Stimulated activated CD4-positive, alpha-beta T cell treated with anti-CD3 and anti-CD28 coated beads, Interleukin-4, amount 100 ng/mL, for 48 hours (primary cell): ENCODE measurements at regions not wholly inside any gene's neighbourhood (a gene's known extent, or its start where the extent isn't known, plus 50 kb on each side); places are given as distances from the start of the nearest gene placed in this dataset.

Source experiments
- DNase-seq, 2 donors: peaks; one replicate each; pipeline ENCODE4 v3.0.0-alpha.2; 2020; ENCODE audit warnings: low read depth in 2 of 2

DNA sequence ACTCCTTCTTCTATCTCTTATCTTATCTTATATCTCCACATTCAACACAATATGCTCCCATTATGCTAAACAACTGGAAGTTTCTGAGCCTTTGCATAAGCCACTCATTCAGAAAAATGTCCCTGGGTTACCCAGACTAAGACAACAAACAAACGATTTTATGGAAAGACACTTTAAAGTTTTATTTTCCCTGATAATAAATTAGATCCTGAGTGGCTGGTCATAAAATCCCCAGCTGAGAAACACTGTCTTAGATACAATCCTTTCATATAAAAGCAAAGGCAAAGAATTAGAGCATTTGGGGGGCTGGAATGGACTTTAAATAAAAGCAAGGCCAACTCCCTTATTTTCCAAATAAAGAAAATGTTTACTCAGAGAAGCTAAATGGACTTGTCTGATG is 322.3 kb downstream of the GBE1 start:
- no peak for DNase-seq

DNA sequence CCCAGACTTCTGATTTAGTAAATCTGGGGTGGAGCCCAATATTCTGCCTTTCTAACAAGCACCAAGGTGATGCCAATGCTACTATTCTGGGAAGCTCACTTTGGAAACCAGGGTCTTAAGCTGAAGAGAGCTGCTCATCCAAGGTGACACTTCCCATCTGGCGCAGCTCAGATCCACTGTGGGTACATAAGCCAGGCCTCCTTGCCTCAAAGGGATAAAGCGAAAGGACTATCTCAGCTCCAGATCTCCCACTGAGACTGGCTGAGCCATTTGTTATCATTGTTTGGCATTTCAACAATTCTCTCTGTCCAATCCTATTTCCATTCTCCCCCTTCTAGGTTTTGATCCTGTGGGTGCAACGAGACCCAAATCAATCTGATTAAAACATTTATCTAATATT is 323.8 kb downstream of the GBE1 start:
- no peak for DNase-seq

DNA sequence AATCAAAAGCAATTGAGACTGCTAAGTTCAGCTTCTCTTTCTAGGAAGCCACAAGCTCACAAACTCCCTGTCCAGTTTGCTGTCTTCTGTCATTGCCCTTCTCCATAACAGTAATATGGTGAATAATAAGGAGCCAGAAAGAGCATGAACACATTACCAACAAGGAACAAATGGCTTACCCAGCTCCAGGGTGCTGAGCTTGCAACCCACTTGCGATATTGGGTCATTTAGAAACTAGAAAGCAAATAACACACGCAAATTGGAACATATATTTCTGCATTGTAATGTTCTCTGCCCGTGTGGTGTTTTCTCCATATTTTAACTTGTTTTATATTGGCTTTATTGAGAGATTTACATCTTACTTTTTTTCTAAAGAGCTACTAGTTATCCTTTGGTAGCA is 325.3 kb downstream of the GBE1 start:
- no peak for DNase-seq

DNA sequence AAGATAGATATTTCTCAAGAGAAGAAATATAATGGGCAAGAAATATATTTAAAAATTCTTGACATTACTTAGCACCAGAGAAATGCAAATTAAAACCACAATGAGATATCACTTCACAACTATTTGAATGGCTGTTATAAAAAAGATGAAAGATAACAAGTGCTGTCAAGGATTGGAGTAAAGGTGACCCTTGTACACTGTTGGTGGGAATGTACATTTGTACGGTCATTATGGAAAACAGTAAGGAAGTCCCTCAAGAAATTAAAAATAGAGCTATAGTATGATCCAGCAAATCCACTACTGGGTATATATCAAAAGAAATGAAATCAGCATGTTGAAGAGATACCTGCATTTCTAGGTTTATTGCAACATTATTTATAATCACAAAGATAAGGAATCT is 326.4 kb downstream of the GBE1 start:
- DNase-seq = no peak

DNA sequence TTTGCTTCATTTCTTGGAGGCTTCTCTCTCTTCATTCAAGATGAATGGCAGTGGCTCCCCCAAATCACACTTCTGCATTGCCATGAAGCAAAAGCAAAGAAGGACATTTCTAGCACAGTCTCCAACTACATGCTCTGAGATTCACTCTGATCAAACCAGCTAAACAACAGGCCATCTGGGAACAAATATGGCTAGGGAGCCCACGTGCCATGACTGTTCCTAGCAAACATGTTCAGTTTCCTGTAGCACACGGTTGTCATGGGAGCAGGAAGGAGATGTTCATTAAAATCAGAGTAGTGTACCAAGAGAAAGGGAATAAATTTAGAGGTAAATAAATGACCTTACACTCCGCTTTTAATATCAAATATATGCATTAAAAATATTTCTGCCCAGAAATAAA is 327.3 kb downstream of the GBE1 start:
- no peak for DNase-seq

DNA sequence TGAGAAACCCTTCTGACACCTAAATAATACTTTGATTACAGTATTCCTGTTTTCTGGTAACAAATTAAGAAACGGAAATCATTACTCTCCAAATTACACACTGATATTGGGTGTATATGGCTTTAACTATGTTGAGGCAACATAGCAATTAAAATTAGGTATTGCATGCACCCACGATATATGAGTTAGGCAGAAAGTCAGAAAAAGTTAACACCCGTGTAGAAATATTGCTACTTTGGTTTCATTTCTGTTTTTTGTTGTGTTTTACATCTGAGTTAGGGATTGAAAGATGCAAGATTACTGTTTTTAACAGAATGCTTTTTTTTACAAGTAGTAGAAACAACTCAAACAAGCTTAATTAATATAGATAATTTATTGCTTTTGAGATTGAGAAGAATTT is 327.8 kb downstream of the GBE1 start:
- DNase-seq = no peak

DNA sequence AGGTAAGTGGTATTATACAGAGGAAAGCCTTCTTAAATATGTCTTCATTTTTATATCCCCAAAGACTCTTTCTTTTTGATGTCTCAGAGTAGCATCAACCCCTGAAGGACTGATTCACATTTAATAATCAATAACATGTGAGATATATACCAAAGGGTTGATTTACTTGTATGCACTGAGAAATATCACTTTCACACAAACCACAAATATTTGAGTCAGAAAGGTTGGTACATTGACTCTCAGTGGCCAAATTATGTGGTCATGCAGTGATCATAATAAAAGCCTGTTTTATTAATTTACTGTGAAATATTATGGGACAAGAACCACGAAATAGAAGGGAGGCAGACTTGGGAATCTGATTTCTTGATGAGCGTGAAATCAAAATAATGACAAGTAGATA is 329.0 kb downstream of the GBE1 start:
- no peak for DNase-seq

DNA sequence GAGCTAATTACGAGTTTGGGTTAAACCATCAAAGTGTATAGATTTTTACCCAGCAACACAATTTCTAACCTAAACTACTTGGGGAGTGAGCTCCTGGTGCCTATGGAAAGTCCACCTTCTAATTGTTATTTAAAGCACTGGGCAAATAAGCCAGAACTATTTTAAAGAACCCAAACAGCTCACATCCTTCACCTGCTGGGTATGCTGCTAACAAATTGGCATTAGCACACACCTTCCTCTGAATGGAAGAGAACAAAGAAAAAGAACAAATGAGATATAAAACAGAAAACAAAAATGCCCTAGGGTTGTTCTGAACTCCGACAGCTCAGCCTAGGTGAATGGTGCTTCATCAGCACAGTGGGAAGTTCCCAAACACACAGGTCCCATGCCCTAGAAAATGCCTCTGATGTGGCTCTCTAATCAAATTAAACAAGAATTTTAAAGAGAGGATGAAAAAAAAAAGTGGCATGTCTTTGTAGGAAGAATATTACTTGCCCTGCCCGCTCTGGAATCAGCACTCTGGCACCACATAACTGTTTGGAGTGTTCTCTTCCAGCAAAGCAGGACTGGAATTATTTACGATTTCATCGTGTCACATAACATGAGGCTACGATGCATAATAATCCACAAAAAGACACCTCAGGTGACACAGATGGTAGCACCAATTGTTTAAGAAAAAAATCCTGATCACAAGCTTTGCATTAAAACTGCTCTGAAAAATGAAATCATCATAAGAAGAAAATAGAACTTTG is 334.4 kb downstream of the GBE1 start:
- no peak for DNase-seq

DNA sequence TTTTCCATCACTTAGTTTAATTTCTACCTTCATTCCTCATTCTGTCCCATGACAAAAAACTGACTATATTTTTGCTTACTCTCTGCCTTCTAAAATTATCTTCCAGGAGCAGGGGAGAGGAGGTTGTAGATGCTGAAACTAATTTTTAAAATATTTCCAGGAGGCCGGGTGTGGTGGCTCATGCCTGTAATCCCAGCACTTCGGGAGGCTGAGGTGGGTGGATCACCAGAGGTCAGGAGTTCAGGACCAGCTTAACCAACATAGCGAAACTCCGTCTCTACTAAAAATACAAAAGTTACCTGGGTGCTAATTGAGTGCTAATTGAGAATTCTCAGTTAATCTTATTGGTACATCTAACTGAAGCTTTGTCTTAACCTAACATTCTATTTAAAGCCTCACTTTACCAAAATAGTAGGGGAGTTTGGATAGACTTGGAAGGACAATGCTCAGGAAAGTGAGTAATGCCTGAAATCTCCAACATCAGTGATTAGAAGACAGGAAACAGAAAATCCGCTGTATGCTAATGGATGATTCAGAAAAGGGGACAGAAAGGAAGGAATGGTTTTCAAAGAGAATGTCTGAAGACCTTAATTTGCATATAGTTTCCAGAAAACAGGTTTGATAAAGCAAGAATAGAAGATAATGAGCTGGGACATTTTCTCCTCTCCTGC is 336.1 kb downstream of the GBE1 start:
- DNase-seq = no peak

DNA sequence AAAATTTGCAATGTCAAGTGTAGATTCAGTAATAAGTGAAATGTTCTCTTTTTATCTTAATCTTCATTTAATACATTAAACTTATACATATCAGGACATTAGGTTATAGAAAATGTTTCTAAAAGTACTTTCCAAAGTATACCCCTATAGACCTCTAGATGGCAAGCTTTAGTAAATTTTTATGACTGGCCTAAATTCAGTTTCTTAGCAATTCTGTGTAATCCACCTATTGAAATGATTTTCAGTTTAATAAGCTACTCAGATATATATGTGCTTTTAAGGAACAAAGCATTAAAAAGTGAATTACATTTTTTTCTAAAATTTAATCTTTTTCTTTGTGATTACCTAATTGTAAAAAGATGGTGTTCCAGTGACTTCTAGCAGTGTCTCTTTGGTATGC is 342.2 kb downstream of the GBE1 start:
- DNase-seq = no peak

DNA sequence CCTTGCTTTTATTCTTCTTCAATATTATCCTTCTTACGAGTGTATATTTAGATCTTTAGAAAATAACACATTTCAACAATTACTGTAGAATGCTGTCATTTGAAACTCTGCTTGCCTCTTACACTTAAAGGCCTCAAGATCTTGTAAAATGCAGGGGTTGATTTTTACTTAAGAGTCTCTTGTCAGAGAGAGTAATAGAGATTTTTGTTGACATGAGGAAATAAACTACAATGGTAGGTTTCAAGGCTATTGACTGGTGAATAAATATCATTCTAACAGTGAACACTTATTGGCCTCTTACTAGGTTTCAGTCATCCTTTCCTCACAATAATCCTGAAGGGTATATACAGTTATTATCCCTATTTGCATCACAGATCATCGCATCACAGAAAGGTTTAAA is 344.6 kb downstream of the GBE1 start:
- no peak for DNase-seq

DNA sequence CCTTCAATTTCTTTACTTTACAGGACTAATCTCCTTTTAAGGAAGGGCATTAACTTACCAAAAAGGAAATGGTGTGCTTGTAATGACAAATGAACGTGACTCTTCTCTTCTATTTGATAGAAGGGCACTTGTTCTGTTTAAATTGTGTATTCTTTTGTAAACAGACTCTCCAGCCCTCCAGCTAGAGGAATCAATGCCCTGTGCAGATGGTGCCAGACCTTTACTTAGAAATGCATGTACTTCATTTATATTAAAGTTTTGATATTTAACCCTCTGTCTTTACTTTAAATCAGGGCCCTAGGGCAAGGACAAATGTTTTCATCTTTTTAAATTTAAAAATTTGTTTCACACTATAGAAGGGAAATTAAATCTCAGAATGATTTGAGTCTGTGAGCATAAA is 355.1 kb downstream of the GBE1 start:
- no peak for DNase-seq

DNA sequence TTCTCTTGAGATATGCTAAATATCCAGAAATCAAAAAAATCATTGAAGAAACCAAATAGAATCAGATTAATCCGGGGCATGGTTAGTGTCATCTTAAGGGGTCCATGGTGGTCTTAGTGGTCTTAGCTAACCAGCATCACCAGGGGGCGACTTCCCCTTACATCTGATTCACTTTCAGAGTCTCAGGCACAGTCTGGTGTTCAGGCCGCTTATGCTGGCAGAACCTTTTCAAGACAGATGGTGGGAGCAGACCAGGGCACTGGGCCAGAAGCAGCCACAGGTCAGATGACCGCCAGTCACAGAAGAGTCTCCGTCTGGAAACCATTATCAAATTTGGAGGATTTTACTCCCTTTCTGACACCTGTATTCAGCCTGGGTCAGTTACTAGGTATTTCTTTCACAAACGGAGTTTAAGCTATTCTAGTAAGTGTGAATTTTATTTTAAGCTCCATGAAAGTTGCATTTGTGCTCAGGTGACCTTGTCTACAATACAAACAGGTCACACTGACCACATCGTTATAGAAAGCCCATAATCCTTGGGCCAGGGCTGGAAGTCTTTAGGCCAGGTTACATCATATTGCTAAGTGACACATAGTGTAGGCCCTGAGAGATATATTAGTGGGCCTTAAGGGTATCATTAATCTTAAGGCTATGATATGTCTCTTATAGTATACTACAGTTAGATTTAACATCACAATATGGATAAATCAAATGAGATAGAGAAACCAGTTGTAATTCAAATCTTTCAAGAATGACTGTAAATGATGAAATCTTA is 365.5 kb downstream of the GBE1 start:
- DNase-seq = no peak

DNA sequence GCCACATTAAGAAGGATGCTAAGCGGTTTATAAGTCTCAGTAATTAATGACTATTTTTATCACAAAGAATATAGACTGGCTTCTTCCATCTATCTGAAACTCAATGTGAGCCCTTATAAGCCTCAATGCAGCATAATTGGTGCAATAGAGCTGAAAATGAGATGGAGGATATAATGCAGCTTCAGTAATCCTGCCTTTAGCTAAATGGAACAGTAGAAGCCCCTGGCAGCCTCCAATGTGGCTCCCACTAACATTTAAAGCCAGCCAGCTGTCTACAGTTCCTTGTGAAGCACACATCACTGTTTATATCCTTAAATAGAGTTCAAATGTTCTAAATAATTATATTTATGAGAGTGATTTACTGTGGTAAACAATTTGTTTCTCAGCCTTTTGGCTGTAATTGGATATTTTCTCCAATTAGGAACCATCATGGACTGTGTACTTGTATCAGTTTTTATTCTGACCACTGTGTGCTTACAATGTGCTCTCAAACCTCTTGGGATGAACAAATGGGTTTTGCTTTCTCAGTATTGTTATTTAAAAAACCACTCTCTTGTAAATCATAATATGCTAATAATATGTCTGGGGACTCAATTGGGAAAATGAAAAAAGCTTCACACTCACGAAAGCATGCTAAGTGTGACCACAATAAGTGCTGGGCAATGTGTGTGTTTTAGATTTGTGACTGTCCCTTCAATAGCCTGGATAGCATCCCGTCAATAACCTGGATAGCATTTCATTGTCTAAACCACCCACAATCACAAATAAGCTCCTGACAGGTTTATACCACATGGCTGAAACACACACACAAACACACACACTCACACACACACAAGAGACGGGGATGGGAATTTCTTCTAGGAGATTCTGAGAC is 366.6 kb downstream of the GBE1 start:
- DNase-seq = no peak

DNA sequence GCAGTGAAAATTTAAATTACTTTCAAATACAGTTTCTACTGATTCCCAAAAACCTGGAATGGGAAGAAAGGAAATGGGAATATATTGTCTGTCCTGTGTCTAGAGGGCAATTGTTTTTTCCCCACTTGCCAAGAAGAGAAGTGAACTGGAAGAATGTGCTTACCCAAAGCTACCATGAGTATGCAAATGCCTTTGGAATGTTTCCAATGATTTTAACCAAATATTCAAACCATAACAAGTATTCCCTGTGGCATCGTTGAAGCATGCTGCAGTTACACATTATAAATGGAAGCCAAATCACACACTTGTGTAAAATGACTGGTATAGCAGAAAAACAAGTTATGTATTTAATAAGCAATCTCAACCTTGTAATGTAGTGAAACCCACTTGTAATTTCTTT is 368.2 kb downstream of the GBE1 start:
- DNase-seq = no peak

DNA sequence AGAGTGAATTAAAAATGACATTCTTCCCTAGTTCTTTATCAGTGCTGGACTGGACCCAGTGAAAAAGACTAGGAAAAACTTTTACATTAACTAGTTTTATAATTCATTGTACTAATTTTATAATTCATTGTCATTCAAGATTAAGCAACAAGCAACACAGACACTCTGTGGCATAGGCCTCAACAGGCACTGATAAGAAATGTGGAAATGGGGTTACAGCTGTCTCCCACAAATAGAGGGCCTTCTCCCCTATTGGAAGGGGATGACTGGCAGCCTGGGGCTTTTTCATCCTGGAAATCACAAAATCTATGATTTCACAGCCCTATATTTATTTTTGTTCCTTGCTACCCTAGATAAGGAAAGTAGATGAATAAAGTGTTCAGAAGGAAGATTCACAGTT is 370.6 kb downstream of the GBE1 start:
- no peak for DNase-seq

DNA sequence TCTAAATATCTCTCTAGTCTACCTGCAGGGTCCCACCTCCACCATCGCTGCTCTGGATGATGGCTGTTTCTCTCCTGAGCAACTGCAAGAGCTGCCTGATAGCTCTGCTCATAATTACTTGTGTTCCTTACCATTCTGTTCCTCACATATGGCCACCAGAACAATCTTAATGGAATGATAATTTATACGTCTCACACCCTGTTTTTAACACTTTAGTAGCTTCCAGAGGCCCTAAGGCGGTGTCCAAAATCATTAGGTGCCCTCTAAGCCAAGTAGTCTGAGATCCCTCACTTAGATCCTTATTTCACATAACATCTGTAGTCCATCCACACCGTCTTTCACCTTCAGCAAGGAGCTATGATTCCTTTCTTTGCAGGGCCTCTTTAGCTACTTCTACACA is 373.3 kb downstream of the GBE1 start:
- DNase-seq = no peak

DNA sequence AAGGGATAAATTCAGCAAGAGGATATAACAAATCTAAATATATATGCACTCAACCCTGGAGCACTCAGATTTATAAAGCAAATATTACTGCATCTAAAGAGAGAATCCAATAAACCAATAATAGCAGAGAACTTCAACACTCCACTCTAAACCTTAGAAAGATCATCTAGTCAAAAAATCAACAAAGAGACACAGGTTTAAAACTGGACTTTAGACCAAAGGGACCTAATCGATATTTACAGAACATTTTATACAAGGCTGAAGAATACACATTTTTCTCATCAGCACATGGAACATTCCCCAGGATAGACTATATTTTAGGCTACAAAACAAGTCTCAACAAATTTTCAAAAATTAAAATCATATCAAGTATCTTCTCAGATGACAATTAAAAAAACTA is 379.0 kb downstream of the GBE1 start:
- no peak for DNase-seq

DNA sequence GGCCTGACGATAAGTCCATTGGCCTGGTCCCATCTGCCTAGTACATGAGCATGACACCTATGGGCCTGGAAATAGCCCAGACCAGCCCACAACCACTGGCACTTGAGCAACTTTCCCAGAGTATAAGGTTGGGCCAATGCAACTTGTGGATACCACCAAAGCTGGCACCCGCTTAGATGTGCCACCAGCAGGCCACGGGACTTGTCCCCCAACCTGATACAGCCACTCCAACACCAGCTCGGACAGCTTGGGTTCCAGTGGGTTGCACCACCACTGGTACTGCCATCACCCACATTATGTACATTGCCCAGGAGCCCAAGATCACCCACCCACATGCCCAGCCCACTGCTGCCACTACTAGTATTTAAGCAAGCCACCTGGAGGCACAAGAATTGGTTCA is 381.2 kb downstream of the GBE1 start:
- no peak for DNase-seq

DNA sequence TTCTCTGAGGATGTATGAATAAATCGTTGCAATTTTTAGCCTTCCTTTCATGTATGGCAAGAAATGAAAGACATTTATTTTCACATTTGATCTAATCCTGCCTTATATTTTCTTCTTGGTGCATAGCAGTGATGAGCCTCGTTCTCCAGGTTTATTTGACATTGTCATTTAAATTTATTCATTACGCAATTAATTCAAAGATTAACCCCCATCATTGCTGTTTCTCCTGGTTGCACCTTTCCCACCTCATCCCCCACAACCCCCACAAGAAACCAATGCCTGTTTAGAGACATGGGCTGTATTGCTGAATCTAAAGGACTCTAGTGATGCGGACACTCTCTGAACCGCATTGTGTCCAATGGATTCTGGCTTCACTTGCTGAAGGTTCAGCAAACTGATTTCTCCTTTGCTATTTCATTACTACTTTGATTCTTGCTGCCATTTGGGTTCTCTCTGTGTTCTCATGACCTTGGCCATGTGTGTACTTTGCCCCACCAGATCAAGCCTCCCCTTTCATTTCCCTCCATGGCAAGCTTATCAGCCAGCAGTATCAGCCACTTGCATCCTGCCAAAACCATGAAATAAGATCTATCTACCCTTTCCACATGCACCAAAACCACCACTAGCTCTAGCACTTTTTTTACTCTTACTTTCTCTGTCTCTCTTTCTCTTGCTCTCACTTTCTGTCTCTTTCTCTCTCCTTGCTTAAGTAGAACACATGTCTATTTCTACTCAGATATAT is 382.7 kb downstream of the GBE1 start:
- DNase-seq = no peak

DNA sequence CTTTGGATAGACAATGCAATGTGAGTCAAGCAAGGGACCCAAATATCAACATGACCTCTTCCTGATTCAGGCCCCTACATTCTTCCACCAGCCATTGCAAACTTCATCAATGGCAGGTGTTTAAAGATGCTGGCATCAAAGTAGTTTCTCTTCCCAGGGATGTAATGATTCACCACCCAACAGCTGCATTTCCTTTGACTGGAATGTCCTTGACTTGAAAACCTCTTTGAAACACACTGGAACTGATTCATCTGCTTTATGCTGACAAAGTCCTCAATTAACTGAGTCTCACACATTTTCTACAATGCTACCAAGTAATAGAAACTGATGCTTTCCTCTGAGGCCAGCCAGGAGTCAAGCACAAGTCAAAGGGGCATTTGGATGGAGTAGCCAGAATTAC is 385.5 kb downstream of the GBE1 start:
- no peak for DNase-seq
